GM20000 (cell line): ENCODE measurements at regions not wholly inside any gene's neighbourhood (a gene's known extent, or its start where the extent isn't known, plus 50 kb on each side); places are given as distances from the start of the nearest gene placed in this dataset.

Experiments used
- DNase-seq: peaks from one replicate; pipeline ENCODE4 v3.0.0; 2012; ENCODE audit warnings: low spot score
- TF ChIP-seq, protein P1 (sequence below): IDR thresholded peaks from 2 replicates; pipeline ENCODE4 v1.5.1; 2012; ENCODE audit warnings: mild to moderate bottlenecking, control low read depth; ENCODE audit errors: extremely low read depth, missing control alignments

- no peak for DNase-seq
- TF ChIP-seq, protein P1, sequence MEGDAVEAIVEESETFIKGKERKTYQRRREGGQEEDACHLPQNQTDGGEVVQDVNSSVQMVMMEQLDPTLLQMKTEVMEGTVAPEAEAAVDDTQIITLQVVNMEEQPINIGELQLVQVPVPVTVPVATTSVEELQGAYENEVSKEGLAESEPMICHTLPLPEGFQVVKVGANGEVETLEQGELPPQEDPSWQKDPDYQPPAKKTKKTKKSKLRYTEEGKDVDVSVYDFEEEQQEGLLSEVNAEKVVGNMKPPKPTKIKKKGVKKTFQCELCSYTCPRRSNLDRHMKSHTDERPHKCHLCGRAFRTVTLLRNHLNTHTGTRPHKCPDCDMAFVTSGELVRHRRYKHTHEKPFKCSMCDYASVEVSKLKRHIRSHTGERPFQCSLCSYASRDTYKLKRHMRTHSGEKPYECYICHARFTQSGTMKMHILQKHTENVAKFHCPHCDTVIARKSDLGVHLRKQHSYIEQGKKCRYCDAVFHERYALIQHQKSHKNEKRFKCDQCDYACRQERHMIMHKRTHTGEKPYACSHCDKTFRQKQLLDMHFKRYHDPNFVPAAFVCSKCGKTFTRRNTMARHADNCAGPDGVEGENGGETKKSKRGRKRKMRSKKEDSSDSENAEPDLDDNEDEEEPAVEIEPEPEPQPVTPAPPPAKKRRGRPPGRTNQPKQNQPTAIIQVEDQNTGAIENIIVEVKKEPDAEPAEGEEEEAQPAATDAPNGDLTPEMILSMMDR: no peak
These were observed 257.0 kb downstream of the IDS start for GRCh38 chrX:149248073-149248625.

- DNase-seq: no peak
- TF ChIP-seq, protein P1: no peak
These were observed 274.4 kb downstream of the IDS start for GRCh38 chrX:149230689-149231088.

GRCh38 chrX:149223854-149224253 is 281.3 kb downstream of the IDS start:
- TF ChIP-seq, protein P1: no peak
- DNase-seq: no peak

GRCh38 chrX:149222040-149222439 is 283.1 kb downstream of the IDS start:
- DNase-seq: no peak
- TF ChIP-seq, protein P1: no peak

DNA sequence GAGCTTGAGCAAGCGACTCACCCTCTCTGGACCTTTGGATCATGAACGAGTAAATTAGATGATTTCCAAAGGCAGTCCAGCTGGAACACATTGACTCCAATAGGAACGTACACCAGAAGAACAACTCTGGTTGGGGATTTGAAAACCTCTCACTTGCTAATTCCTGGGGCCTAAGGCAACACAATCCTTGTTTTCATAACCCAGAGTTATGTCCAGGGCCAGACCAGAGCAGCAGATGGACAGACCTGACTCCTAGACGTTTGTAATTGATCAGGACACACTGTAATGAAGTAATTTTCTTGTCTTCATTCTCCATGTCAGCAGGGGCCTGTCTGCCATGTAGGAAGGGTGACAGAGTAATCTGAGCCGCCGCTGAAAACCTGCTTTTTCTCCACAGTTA is 283.9 kb downstream of the IDS start:
- TF ChIP-seq, protein P1: no peak
- DNase-seq: no peak

GRCh38 chrX:149213264-149213663 is 291.8 kb downstream of the IDS start:
- TF ChIP-seq, protein P1: no peak
- DNase-seq: no peak

- no peak for DNase-seq
- TF ChIP-seq, protein P1: no peak
These were observed 296.8 kb downstream of the IDS start for GRCh38 chrX:149208307-149208706.

GRCh38 chrX:149207518-149207917 is 297.6 kb downstream of the IDS start:
- TF ChIP-seq, protein P1: no peak
- DNase-seq: no peak
